Fibroblast of lung (primary cell): ENCODE measurements at regions not wholly inside any gene's neighbourhood (a gene's known extent, or its start where the extent isn't known, plus 50 kb on each side); places are given as distances from the start of the nearest gene placed in this dataset.

Source experiments
- DNase-seq, 2 donors: peaks; one replicate each; pipeline versions ENCODE4 v3.0.0 to v3.0.0-alpha.2; 2010; ENCODE audit warnings: low read depth in 2 of 2
- H2AFZ ChIP-seq: 2 replicates; pipeline ENCODE4 v1.5.1; 2012; ENCODE audit warnings: low read length, control low read depth, inconsistent platforms
- H3K27ac ChIP-seq: 2 replicates; pipeline ENCODE4 v1.5.1; 2011; ENCODE audit warnings: low read length, control low read depth; ENCODE audit not compliant: insufficient read depth
- H3K27me3 ChIP-seq: 2 replicates; pipeline ENCODE4 v1.5.1; 2011; ENCODE audit warnings: mild to moderate bottlenecking, low read length; ENCODE audit not compliant: control insufficient read depth, insufficient read depth
- H3K36me3 ChIP-seq: 2 replicates; pipeline ENCODE4 v1.5.1; 2011; ENCODE audit warnings: low read length; ENCODE audit not compliant: control insufficient read depth, insufficient read depth
- H3K4me1 ChIP-seq: 2 replicates; pipeline ENCODE4 v1.5.1; 2011; ENCODE audit warnings: low read length; ENCODE audit not compliant: control insufficient read depth, insufficient read depth; ENCODE audit errors: extremely low read depth
- H3K4me2 ChIP-seq: 2 replicates; pipeline ENCODE4 v1.5.1; 2011; ENCODE audit warnings: low read length, control low read depth; ENCODE audit not compliant: insufficient read depth; ENCODE audit errors: extremely low read depth
- H3K4me3 ChIP-seq, 4 experiments: fragments of 200-600 bp in 1 of 4; sonication (generic) in 1 of 4; replicated peaks in 1 of 4; 2 replicates each; pipeline ENCODE4 v1.5.1; 2011 to 2016; ENCODE audit warnings: low read length in 4 of 4, low read depth in 3 of 4, mild to moderate bottlenecking in 3 of 4, control low read depth in 2 of 4, inconsistent platforms in 1 of 4, mixed read lengths in 1 of 4; ENCODE audit not compliant: insufficient read depth in 1 of 4; ENCODE audit errors: control extremely low read depth in 1 of 4
- H3K79me2 ChIP-seq: 2 replicates; pipeline ENCODE4 v1.5.1; 2012; ENCODE audit warnings: mild to moderate bottlenecking, low read length, inconsistent platforms; ENCODE audit not compliant: control insufficient read depth, insufficient read depth
- H3K9ac ChIP-seq: 2 replicates; pipeline ENCODE4 v1.5.1; 2011; ENCODE audit warnings: mild to moderate bottlenecking, low read length, control low read depth; ENCODE audit not compliant: insufficient read depth
- H3K9me3 ChIP-seq: 2 replicates; pipeline ENCODE4 v1.5.1; 2012; ENCODE audit warnings: low read depth, low read length; ENCODE audit not compliant: control insufficient read depth, insufficient read depth
- H4K20me1 ChIP-seq: 2 replicates; pipeline ENCODE4 v1.5.1; 2011; ENCODE audit warnings: low read length; ENCODE audit not compliant: control insufficient read depth, insufficient read depth; ENCODE audit errors: extremely low read depth
- EZH2 ChIP-seq: IDR thresholded peaks from 2 replicates; pipeline ENCODE4 v1.5.1; 2012; ENCODE audit warnings: low read length, control low read depth, mild to moderate bottlenecking; ENCODE audit errors: missing control alignments
- TF ChIP-seq, protein P1 (sequence below), 2 donors: IDR thresholded peaks in 1 of 2; conservative IDR thresholded peaks in 1 of 2; 1 replicate in 1 of 2; 2 replicates in 1 of 2; pipeline ENCODE4 v1.5.1; 2011 to 2012; ENCODE audit warnings: low read length in 2 of 2, control low read depth in 1 of 2, inconsistent platforms in 1 of 2, low read depth in 1 of 2, mild to moderate bottlenecking in 1 of 2

DNA sequence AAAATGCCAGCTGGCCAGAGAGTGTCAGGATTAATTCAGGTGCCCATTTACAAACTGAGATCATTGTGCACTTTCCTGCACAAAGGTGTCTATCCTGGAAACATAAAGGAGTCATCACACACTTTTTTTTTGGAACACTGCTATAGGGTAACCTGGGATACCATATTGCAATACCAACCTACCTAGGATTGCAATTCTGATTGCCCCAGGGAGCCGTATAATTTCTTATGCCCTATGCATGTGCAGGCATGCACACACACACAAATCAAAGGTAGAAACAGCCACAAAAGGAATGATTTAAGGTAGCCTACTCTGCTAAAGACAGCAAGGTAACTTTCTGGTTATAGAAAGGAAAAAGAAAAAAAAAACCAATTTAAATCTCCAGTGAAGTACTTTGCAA is 285.3 kb upstream of the KITLG start:
- Histone ChIP-seq H3K4me3 (no peak overlapping the region), H3K9me3 (no peaks in the 10 kb centered on the region), H3K36me3 (no peaks in the 10 kb centered on the region), H3K27me3 (no peaks in the 10 kb centered on the region), H3K4me2 (no peak overlapping the region), H3K9ac (no peak overlapping the region), H2AFZ (no peak overlapping the region), H3K4me1 (peaks cover 4% of the 10 kb centered on the region), H3K79me2 (no peaks in the 10 kb centered on the region), H3K27ac (no peak overlapping the region), H4K20me1 (no peaks in the 10 kb centered on the region)
- no peak for DNase-seq
- TF ChIP-seq EZH2 = no peak
- TF ChIP-seq, protein P1, sequence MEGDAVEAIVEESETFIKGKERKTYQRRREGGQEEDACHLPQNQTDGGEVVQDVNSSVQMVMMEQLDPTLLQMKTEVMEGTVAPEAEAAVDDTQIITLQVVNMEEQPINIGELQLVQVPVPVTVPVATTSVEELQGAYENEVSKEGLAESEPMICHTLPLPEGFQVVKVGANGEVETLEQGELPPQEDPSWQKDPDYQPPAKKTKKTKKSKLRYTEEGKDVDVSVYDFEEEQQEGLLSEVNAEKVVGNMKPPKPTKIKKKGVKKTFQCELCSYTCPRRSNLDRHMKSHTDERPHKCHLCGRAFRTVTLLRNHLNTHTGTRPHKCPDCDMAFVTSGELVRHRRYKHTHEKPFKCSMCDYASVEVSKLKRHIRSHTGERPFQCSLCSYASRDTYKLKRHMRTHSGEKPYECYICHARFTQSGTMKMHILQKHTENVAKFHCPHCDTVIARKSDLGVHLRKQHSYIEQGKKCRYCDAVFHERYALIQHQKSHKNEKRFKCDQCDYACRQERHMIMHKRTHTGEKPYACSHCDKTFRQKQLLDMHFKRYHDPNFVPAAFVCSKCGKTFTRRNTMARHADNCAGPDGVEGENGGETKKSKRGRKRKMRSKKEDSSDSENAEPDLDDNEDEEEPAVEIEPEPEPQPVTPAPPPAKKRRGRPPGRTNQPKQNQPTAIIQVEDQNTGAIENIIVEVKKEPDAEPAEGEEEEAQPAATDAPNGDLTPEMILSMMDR (conservative IDR thresholded peaks at IDR 0.05 in 1 of 2, IDR thresholded peaks at IDR 0.05 in 1 of 2; ENCODE audit: low read depth in 1 of 2, low read length in 2 of 2) = no peak

DNA sequence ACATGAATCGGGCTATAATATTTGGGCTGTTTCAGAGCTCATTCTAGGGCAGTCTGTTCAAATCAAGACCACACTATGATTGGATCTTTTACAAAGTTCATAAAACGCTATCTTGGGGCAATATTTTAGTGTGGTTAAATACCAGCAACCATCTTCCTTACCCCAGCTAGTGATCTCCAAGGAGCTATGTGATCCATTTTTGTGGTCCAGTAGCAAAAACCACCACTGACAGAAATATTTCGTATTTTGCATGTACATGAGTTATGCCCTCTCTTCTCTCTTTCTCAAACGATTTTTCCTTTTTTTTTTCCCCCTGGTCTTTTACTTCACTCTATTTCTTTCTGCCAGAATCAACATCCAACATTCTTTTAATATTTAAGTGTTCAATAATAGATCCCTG is 280.6 kb upstream of the KITLG start:
- Histone ChIP-seq H3K27ac (no peak overlapping the region), H4K20me1 (no peaks in the 10 kb centered on the region), H3K27me3 (no peaks in the 10 kb centered on the region), H2AFZ (no peak overlapping the region), H3K9me3 (no peaks in the 10 kb centered on the region), H3K79me2 (no peaks in the 10 kb centered on the region), H3K4me1 (no peaks in the 10 kb centered on the region), H3K4me3 (no peak overlapping the region), H3K9ac (no peak overlapping the region), H3K36me3 (no peaks in the 10 kb centered on the region), H3K4me2 (no peak overlapping the region)
- TF ChIP-seq, protein P1 (conservative IDR thresholded peaks at IDR 0.05 in 1 of 2, IDR thresholded peaks at IDR 0.05 in 1 of 2; ENCODE audit: low read depth in 1 of 2, low read length in 2 of 2) = no peak
- TF ChIP-seq EZH2 = no peak
- peak in 1 of 2 donors; percentile 41 for DNase-seq

DNA sequence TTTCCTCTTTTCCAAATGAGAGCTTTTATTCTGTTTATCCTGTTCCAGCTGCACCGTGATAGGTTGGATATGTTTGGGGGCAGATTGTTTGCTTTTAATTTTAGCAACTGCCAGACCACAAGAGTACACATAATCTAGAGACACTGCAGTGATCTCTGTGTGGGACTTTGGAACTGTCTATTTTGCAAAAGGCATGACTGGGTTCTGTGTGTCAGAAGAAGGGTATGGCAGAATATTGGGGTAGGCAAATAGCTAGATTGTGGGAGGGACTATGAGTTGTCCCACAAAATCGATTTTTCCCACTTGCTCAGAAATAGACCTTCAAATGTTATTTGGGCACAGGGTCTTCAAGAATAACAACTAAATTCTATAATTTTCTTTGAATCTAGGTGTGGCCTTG is 275.9 kb upstream of the KITLG start:
- Histone ChIP-seq H4K20me1 (no peaks in the 10 kb centered on the region), H3K4me3 (no peak overlapping the region), H3K79me2 (no peaks in the 10 kb centered on the region), H3K27me3 (no peaks in the 10 kb centered on the region), H3K36me3 (no peaks in the 10 kb centered on the region), H2AFZ (no peak overlapping the region), H3K4me2 (no peak overlapping the region), H3K27ac (no peak overlapping the region), H3K4me1 (no peaks in the 10 kb centered on the region), H3K9me3 (no peaks in the 10 kb centered on the region), H3K9ac (no peak overlapping the region)
- DNase-seq = no peak
- TF ChIP-seq, protein P1 (conservative IDR thresholded peaks at IDR 0.05 in 1 of 2, IDR thresholded peaks at IDR 0.05 in 1 of 2; ENCODE audit: low read depth in 1 of 2, low read length in 2 of 2) = no peak
- no peak for TF ChIP-seq EZH2
